ENCODE measurements at regions not wholly inside any gene's neighbourhood (a gene's known extent, or its start where the extent isn't known, plus 50 kb on each side); places are given as distances from the start of the nearest gene placed in this dataset.

GRCh38 chr21:34302521-34302920 is 61.3 kb upstream of the KCNE2 start:
- no peak; the same call in 2 of the 3 replicates for ATAC-seq
- no peak for TF ChIP-seq TSHZ2 (CRISPR knock-in tag; IDR thresholded peaks at IDR 0.05)
- no peak for TF ChIP-seq PPARA (CRISPR knock-in tag; IDR thresholded peaks at IDR 0.05; ENCODE audit: borderline replicate concordance)
- no peak for TF ChIP-seq POU6F1 (CRISPR knock-in tag; IDR thresholded peaks at IDR 0.05; ENCODE audit: borderline replicate concordance, low read depth)
- TF ChIP-seq RARB (CRISPR knock-in tag; IDR thresholded peaks at IDR 0.05) = no peak
- TF ChIP-seq TCF4 (CRISPR knock-in tag; IDR thresholded peaks at IDR 0.05; ENCODE audit: borderline replicate concordance) = no peak
- TF ChIP-seq ARNTL (CRISPR knock-in tag; IDR thresholded peaks at IDR 0.05; ENCODE audit: borderline replicate concordance, low read depth) = no peak
- no peak for TF ChIP-seq ZNF8 (CRISPR knock-in tag; IDR thresholded peaks at IDR 0.05)
- no peak for TF ChIP-seq BACH2 (CRISPR knock-in tag; IDR thresholded peaks at IDR 0.05; ENCODE audit: borderline replicate concordance)
- TF ChIP-seq ZNF565 (CRISPR knock-in tag; conservative IDR thresholded peaks at IDR 0.05; ENCODE audit: low read depth) = no peak
- no peak for TF ChIP-seq ZNF70 (CRISPR knock-in tag; IDR thresholded peaks at IDR 0.05)
- no peak for TF ChIP-seq ISL1 (CRISPR knock-in tag; IDR thresholded peaks at IDR 0.05)
- no peak for TF ChIP-seq ZC3H10 (CRISPR knock-in tag; IDR thresholded peaks at IDR 0.05)
- no peak for TF ChIP-seq CSDC2 (CRISPR knock-in tag; IDR thresholded peaks at IDR 0.05)
- TF ChIP-seq TOX (CRISPR knock-in tag; IDR thresholded peaks at IDR 0.05; ENCODE audit: borderline replicate concordance) = no peak
- TF ChIP-seq CREB5 (CRISPR knock-in tag; IDR thresholded peaks at IDR 0.05; ENCODE audit: low read depth) = no peak
- TF ChIP-seq ZFP3 (CRISPR knock-in tag; IDR thresholded peaks at IDR 0.05) = no peak
- no peak for TF ChIP-seq GLIS3 (CRISPR knock-in tag; IDR thresholded peaks at IDR 0.05)
- no peak for TF ChIP-seq ZFP30 (CRISPR knock-in tag; IDR thresholded peaks at IDR 0.05)

- TF ChIP-seq SNAI2 (CRISPR knock-in tag; IDR thresholded peaks at IDR 0.05) (no peak), CSDC2 (CRISPR knock-in tag; IDR thresholded peaks at IDR 0.05) (no peak), PATZ1 (CRISPR knock-in tag; IDR thresholded peaks at IDR 0.05; ENCODE audit: borderline replicate concordance) (no peak), BACH2 (CRISPR knock-in tag; IDR thresholded peaks at IDR 0.05; ENCODE audit: borderline replicate concordance) (no peak), ZNF565 (CRISPR knock-in tag; conservative IDR thresholded peaks at IDR 0.05; ENCODE audit: low read depth) (no peak), ARNTL (CRISPR knock-in tag; IDR thresholded peaks at IDR 0.05; ENCODE audit: borderline replicate concordance, low read depth) (no peak), ESRRG (CRISPR knock-in tag; IDR thresholded peaks at IDR 0.05) (no peak), ZNF8 (CRISPR knock-in tag; IDR thresholded peaks at IDR 0.05) (no peak), TCF4 (CRISPR knock-in tag; IDR thresholded peaks at IDR 0.05; ENCODE audit: borderline replicate concordance) (no peak), ZFP30 (CRISPR knock-in tag; IDR thresholded peaks at IDR 0.05) (no peak), TSHZ2 (CRISPR knock-in tag; IDR thresholded peaks at IDR 0.05) (no peak), ZFP3 (CRISPR knock-in tag; IDR thresholded peaks at IDR 0.05) (no peak), OSR1 (CRISPR knock-in tag; IDR thresholded peaks at IDR 0.05) (no peak), ISL1 (CRISPR knock-in tag; IDR thresholded peaks at IDR 0.05) (no peak), TOX (CRISPR knock-in tag; IDR thresholded peaks at IDR 0.05; ENCODE audit: borderline replicate concordance) (no peak), CSRNP3 (CRISPR knock-in tag; IDR thresholded peaks at IDR 0.05) (no peak), CREB5 (CRISPR knock-in tag; IDR thresholded peaks at IDR 0.05; ENCODE audit: low read depth) (no peak)
- peak; percentile 43; the same call in 2 of the 3 replicates for ATAC-seq
These were observed 57.9 kb upstream of the KCNE2 start for GRCh38 chr21:34305605-34306604.

Data from SK-N-SH treated with all-trans-retinoic acid at 6 μM for 48 hours (cell line).